ENCODE measurements at regions not wholly inside any gene's neighbourhood (a gene's known extent, or its start where the extent isn't known, plus 50 kb on each side); places are given as distances from the start of the nearest gene placed in this dataset.

DNA sequence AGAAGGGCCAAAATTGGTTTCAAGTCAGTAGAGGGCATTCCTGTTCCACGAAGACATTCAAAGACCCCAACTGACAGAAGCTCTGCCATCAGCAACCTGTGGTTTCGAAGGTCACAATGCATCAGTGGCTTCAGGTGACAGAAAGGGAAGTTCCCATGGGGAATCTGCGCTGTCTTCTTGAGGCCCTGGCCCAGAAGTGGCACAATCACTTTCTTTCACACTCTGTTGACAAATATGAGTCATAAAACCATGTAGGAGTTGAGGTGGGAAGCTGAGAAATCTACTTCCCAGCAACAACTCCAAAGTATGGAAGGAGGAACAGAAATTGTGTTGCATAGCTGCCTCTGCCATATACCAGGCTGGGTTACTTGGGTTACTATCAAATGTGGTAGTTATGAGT, 621.1 kb upstream of the FANCL start:
- TF ChIP-seq, protein P1, sequence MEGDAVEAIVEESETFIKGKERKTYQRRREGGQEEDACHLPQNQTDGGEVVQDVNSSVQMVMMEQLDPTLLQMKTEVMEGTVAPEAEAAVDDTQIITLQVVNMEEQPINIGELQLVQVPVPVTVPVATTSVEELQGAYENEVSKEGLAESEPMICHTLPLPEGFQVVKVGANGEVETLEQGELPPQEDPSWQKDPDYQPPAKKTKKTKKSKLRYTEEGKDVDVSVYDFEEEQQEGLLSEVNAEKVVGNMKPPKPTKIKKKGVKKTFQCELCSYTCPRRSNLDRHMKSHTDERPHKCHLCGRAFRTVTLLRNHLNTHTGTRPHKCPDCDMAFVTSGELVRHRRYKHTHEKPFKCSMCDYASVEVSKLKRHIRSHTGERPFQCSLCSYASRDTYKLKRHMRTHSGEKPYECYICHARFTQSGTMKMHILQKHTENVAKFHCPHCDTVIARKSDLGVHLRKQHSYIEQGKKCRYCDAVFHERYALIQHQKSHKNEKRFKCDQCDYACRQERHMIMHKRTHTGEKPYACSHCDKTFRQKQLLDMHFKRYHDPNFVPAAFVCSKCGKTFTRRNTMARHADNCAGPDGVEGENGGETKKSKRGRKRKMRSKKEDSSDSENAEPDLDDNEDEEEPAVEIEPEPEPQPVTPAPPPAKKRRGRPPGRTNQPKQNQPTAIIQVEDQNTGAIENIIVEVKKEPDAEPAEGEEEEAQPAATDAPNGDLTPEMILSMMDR (IDR thresholded peaks at IDR 0.05), result no peak
- TF ChIP-seq POLR2A (IDR thresholded peaks at IDR 0.05) (no peak), POLR2AphosphoS5 (IDR thresholded peaks at IDR 0.05) (no peak)
